Vagina (tissue), 2 donors: ENCODE measurements at regions not wholly inside any gene's neighbourhood (a gene's known extent, or its start where the extent isn't known, plus 50 kb on each side); places are given as distances from the start of the nearest gene placed in this dataset.

Experiments used
- POLR2A ChIP-seq, 2 donors: fragments of 450-650 bp; IDR thresholded peaks; one replicate each; pipeline ENCODE4 v1.6.1; 2017; ENCODE audit warnings: antibody characterized with exemption in 2 of 2, mild to moderate bottlenecking in 2 of 2, moderate library complexity in 2 of 2
- TF ChIP-seq, protein P1 (sequence below), 3 experiments: fragments of 450-650 bp in 2 of 3; fragments of 200-600 bp in 1 of 3; sonication (generic) in 1 of 3; IDR thresholded peaks; one replicate each; pipeline ENCODE4 v1.5.1; 2017 to 2019; ENCODE audit warnings: antibody characterized with exemption in 3 of 3, mild to moderate bottlenecking in 2 of 3, moderate library complexity in 2 of 3

DNA sequence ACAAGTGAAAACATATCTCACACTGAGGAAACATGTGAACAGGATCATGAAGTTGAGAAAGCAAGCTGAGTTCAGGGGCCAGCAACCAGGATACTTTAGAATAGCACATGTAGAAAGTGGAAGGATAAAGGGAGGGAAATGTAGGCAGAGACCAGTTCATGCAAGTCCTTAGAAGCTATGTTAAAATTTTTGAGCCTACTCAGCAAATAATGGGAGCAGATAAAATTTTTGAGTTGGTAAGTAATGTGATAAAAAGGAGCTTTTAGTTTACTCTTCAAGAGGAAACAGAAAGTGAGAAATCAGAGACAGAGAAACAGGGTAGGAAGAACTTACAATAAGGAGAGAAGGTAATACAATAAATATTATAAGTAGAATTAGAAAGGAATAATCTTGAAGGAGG, 105.6 kb upstream of the ZBTB20 start:
- TF ChIP-seq, protein P1, sequence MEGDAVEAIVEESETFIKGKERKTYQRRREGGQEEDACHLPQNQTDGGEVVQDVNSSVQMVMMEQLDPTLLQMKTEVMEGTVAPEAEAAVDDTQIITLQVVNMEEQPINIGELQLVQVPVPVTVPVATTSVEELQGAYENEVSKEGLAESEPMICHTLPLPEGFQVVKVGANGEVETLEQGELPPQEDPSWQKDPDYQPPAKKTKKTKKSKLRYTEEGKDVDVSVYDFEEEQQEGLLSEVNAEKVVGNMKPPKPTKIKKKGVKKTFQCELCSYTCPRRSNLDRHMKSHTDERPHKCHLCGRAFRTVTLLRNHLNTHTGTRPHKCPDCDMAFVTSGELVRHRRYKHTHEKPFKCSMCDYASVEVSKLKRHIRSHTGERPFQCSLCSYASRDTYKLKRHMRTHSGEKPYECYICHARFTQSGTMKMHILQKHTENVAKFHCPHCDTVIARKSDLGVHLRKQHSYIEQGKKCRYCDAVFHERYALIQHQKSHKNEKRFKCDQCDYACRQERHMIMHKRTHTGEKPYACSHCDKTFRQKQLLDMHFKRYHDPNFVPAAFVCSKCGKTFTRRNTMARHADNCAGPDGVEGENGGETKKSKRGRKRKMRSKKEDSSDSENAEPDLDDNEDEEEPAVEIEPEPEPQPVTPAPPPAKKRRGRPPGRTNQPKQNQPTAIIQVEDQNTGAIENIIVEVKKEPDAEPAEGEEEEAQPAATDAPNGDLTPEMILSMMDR (IDR thresholded peaks at IDR 0.05), result no peak
- no peak for TF ChIP-seq POLR2A (IDR thresholded peaks at IDR 0.05)
